HFF-Myc (cell line): ENCODE measurements at regions not wholly inside any gene's neighbourhood (a gene's known extent, or its start where the extent isn't known, plus 50 kb on each side); places are given as distances from the start of the nearest gene placed in this dataset.

Experiments used
- DNase-seq: peaks from one replicate; pipeline ENCODE4 v3.0.0-alpha.2; 2011; ENCODE audit warnings: low read depth; ENCODE audit errors: extremely low read depth
- H3K4me3 ChIP-seq: replicated peaks from 2 replicates; pipeline ENCODE4 v1.5.1; 2011; ENCODE audit warnings: low read depth, mild to moderate bottlenecking, control low read depth, low read length
- TF ChIP-seq, protein P1 (sequence below): IDR thresholded peaks from 2 replicates; pipeline ENCODE4 v1.5.1; 2012; ENCODE audit warnings: mild to moderate bottlenecking, low read depth, low read length, control low read depth; ENCODE audit errors: missing control alignments

DNA sequence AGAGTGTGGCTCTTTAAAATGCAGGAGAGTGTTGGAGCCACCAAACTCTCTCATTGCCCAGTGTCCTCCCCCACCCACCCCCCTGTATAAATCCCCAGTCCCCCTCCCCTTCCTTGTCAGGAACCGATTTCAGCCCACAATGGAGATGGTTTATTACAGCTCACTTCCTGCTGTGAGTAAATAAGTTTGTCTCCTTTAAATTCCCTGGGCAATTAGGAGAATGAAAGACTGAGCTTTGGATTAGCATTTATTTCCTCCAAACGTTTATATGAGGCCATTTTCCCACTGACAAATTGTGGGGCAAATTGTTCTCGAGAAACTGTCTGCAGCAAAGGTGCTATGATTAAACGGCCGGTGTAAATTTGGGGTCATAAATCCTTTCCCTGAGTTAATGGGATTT is 128.8 kb downstream of the DHX35 start:
- TF ChIP-seq, protein P1, sequence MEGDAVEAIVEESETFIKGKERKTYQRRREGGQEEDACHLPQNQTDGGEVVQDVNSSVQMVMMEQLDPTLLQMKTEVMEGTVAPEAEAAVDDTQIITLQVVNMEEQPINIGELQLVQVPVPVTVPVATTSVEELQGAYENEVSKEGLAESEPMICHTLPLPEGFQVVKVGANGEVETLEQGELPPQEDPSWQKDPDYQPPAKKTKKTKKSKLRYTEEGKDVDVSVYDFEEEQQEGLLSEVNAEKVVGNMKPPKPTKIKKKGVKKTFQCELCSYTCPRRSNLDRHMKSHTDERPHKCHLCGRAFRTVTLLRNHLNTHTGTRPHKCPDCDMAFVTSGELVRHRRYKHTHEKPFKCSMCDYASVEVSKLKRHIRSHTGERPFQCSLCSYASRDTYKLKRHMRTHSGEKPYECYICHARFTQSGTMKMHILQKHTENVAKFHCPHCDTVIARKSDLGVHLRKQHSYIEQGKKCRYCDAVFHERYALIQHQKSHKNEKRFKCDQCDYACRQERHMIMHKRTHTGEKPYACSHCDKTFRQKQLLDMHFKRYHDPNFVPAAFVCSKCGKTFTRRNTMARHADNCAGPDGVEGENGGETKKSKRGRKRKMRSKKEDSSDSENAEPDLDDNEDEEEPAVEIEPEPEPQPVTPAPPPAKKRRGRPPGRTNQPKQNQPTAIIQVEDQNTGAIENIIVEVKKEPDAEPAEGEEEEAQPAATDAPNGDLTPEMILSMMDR: no peak
- H3K4me3 ChIP-seq: no peak overlapping the region
- no peak for DNase-seq

DNA sequence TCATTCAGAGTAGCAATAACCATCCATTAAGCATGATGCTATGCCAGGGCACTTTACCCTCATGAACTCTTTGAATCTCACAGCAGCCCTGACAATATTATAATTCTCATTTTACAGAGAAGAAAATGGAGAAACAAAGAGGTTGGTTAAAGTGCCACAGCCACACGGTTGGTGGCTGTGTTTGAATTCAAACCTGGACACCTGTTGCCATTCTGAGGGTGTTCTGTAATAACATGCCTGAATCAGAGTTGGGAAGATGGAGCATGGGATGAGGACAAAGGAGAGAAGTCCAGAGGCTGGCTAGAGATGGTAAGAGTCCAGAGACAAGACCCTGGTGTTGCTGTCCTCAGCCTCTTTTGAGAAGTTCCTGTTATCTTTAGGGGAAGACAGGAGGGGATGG is 127.7 kb downstream of the DHX35 start:
- DNase-seq: no peak
- TF ChIP-seq, protein P1: no peak
- no peak overlapping the region for H3K4me3 ChIP-seq
